ENCODE measurements at regions not wholly inside any gene's neighbourhood (a gene's known extent, or its start where the extent isn't known, plus 50 kb on each side); places are given as distances from the start of the nearest gene placed in this dataset.
"Not testable (repeated sequence)": the region's sequence is repeated elsewhere in the genome, so short reads cannot be mapped to it uniquely, and the experiment has no call there.

DNA sequence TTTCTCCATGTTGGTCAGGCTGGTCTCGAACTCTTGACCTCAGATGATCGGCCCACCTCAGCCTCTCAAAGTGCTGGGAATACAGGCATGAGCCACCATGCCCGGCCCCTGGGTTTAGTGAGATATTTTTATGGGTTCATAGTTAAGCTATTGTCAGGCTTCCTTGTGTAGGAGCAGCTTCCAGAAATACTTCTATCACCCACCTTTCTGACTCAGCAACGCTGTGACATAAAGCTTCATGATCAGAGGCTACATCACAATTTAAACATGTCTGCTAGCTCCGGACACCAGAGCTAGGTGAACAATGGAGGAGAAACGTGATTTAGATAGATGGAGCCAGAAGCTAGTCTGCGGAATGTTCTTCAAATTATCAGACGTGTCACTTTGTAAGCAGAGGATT, 295.8 kb upstream of the LYZL1 start:
- no peaks in the 10 kb centered on the region for H3F3A ChIP-seq (ENCODE audit: insufficient read depth, low read length)
- H2AFZ ChIP-seq (ENCODE audit: low read length), result no peak overlapping the region
- no peaks in the 10 kb centered on the region for H3K9me2 ChIP-seq (replicated peaks; ENCODE audit: insufficient read depth, low read length)
- H4K20me1 ChIP-seq (ENCODE audit: insufficient read depth, low read length), result no peaks in the 10 kb centered on the region
- H3K4me3 ChIP-seq (ENCODE audit: low read length), result no peak overlapping the region
- H3K9me3 ChIP-seq (replicated peaks; ENCODE audit: insufficient read depth, low read length), result no peaks in the 10 kb centered on the region
- no peak for DNase-seq
- H3K4me2 ChIP-seq (ENCODE audit: low read depth, low read length), result no peak overlapping the region
- H3K9ac ChIP-seq (ENCODE audit: low read length), result no peak overlapping the region
- no peaks in the 10 kb centered on the region for H3K4me1 ChIP-seq (ENCODE audit: low read length)
- no peaks in the 10 kb centered on the region for H3K79me2 ChIP-seq (ENCODE audit: low read length)
- H3K27ac ChIP-seq (ENCODE audit: low read length), result no peak overlapping the region
- TF ChIP-seq, protein P1, sequence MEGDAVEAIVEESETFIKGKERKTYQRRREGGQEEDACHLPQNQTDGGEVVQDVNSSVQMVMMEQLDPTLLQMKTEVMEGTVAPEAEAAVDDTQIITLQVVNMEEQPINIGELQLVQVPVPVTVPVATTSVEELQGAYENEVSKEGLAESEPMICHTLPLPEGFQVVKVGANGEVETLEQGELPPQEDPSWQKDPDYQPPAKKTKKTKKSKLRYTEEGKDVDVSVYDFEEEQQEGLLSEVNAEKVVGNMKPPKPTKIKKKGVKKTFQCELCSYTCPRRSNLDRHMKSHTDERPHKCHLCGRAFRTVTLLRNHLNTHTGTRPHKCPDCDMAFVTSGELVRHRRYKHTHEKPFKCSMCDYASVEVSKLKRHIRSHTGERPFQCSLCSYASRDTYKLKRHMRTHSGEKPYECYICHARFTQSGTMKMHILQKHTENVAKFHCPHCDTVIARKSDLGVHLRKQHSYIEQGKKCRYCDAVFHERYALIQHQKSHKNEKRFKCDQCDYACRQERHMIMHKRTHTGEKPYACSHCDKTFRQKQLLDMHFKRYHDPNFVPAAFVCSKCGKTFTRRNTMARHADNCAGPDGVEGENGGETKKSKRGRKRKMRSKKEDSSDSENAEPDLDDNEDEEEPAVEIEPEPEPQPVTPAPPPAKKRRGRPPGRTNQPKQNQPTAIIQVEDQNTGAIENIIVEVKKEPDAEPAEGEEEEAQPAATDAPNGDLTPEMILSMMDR (IDR thresholded peaks at IDR 0.05; ENCODE audit: low read length), result no peak
- no peak for TF ChIP-seq EZH2phosphoT487 (IDR thresholded peaks at IDR 0.05; ENCODE audit: low read length)
- no peak for TF ChIP-seq EZH2 (optimal IDR thresholded peaks at IDR 0.05; ENCODE audit: low read depth, low read length)
- H3K27me3 ChIP-seq (replicated peaks; ENCODE audit: insufficient read depth, low read length), result no peaks in the 10 kb centered on the region
- H3K36me3 ChIP-seq (replicated peaks; ENCODE audit: insufficient read depth, low read length), result no peaks in the 10 kb centered on the region

DNA sequence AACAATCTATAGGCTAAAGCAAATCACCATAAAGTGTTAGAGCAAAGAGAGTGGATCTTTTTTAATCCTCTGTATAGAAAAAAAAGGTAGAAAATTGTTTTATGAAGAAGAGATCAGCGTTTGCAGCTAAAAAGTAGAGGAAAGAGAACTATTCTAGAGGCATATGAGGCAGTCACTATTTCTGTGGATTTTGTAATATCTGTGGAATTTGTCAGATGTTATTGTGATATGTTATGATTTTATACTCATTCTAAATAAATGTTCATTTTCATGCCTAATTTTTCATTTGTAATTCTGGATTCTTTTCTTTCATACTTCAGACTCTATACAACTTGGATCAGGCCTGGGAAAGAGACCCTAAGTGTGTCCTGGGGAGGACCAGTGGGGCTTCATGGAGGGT, 295.0 kb upstream of the LYZL1 start:
- no peaks in the 10 kb centered on the region for H3K4me1 ChIP-seq (ENCODE audit: low read length)
- DNase-seq, result no peak
- H3F3A ChIP-seq (ENCODE audit: insufficient read depth, low read length), result no peaks in the 10 kb centered on the region
- no peak overlapping the region for H3K27ac ChIP-seq (ENCODE audit: low read length)
- no peak overlapping the region for H3K9ac ChIP-seq (ENCODE audit: low read length)
- no peaks in the 10 kb centered on the region for H3K36me3 ChIP-seq (replicated peaks; ENCODE audit: insufficient read depth, low read length)
- H3K9me2 ChIP-seq (replicated peaks; ENCODE audit: insufficient read depth, low read length), result no peaks in the 10 kb centered on the region
- H4K20me1 ChIP-seq (ENCODE audit: insufficient read depth, low read length), result no peaks in the 10 kb centered on the region
- no peaks in the 10 kb centered on the region for H3K27me3 ChIP-seq (replicated peaks; ENCODE audit: insufficient read depth, low read length)
- no peak overlapping the region for H3K4me3 ChIP-seq (ENCODE audit: low read length)
- TF ChIP-seq, protein P1 (IDR thresholded peaks at IDR 0.05; ENCODE audit: low read length), result no peak
- no peak for TF ChIP-seq EZH2phosphoT487 (IDR thresholded peaks at IDR 0.05; ENCODE audit: low read length)
- no peak overlapping the region for H2AFZ ChIP-seq (ENCODE audit: low read length)
- H3K79me2 ChIP-seq (ENCODE audit: low read length), result no peaks in the 10 kb centered on the region
- H3K9me3 ChIP-seq (replicated peaks; ENCODE audit: insufficient read depth, low read length), result no peaks in the 10 kb centered on the region
- no peak overlapping the region for H3K4me2 ChIP-seq (ENCODE audit: low read depth, low read length)

DNA sequence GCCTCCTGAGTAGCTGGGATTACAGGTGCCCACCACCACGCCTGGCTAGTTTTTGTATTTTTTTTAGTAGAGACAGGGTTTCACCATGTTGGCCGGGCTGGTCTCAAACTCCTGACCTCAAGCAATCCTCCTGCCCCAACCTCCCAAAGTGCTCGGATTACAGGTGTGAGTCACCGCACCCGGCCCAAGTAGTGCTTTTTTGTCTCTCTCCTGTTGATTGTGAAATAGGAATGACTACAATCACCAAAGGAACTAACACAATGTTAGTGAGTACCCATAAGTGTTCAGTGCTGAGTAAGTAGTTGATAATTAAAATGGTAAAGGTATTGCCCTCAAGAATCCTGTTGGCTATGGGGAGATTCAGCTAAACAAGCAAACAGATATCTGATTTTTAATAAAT, 294.1 kb upstream of the LYZL1 start:
- H3K79me2 ChIP-seq (ENCODE audit: low read length); H3F3A ChIP-seq (ENCODE audit: insufficient read depth, low read length); H3K9me3 ChIP-seq (replicated peaks; ENCODE audit: insufficient read depth, low read length); H3K9ac ChIP-seq (ENCODE audit: low read length); H3K4me2 ChIP-seq (ENCODE audit: low read depth, low read length); H3K9me2 ChIP-seq (replicated peaks; ENCODE audit: insufficient read depth, low read length); H3K27ac ChIP-seq (ENCODE audit: low read length); H3K27me3 ChIP-seq (replicated peaks; ENCODE audit: insufficient read depth, low read length); H3K4me3 ChIP-seq (ENCODE audit: low read length); H2AFZ ChIP-seq (ENCODE audit: low read length); DNase-seq; H4K20me1 ChIP-seq (ENCODE audit: insufficient read depth, low read length); H3K4me1 ChIP-seq (ENCODE audit: low read length); H3K36me3 ChIP-seq (replicated peaks; ENCODE audit: insufficient read depth, low read length): not testable (repeated sequence)

DNA sequence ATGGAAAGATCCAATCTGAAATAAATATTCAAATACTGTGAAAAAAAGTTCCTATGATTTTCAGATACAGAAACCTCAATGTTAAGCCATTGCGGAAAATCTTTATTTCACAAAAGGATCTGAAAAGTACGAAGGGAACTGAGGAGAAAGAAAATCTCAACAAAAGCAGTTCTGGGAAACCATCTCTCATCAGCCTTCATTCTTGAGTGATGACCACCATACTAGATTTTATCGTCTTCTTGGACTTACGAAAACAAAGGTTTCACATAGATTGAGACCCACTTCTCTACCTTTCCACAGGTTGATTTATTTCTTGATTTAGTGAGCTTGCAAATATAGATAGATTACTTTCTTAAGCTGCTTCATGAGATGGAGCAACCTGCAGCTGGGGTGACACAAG, 293.4 kb upstream of the LYZL1 start:
- H3K27me3 ChIP-seq (replicated peaks; ENCODE audit: insufficient read depth, low read length), result no peaks in the 10 kb centered on the region
- H3K27ac ChIP-seq (ENCODE audit: low read length), result no peak overlapping the region
- H2AFZ ChIP-seq (ENCODE audit: low read length), result no peak overlapping the region
- no peak for TF ChIP-seq EZH2 (optimal IDR thresholded peaks at IDR 0.05; ENCODE audit: low read depth, low read length)
- DNase-seq, result no peak
- no peak overlapping the region for H3K4me3 ChIP-seq (ENCODE audit: low read length)
- H3K9me2 ChIP-seq (replicated peaks; ENCODE audit: insufficient read depth, low read length), result no peaks in the 10 kb centered on the region
- no peaks in the 10 kb centered on the region for H4K20me1 ChIP-seq (ENCODE audit: insufficient read depth, low read length)
- no peak overlapping the region for H3K9ac ChIP-seq (ENCODE audit: low read length)
- H3K36me3 ChIP-seq (replicated peaks; ENCODE audit: insufficient read depth, low read length), result no peaks in the 10 kb centered on the region
- H3K4me1 ChIP-seq (ENCODE audit: low read length), result no peaks in the 10 kb centered on the region
- H3K4me2 ChIP-seq (ENCODE audit: low read depth, low read length), result no peak overlapping the region
- H3K9me3 ChIP-seq (replicated peaks; ENCODE audit: insufficient read depth, low read length), result no peaks in the 10 kb centered on the region
- H3K79me2 ChIP-seq (ENCODE audit: low read length), result no peaks in the 10 kb centered on the region
- H3F3A ChIP-seq (ENCODE audit: insufficient read depth, low read length), result no peaks in the 10 kb centered on the region
